ENCODE measurements at regions not wholly inside any gene's neighbourhood (a gene's known extent, or its start where the extent isn't known, plus 50 kb on each side); places are given as distances from the start of the nearest gene placed in this dataset.

- TF ChIP-seq E2F6 (IDR thresholded peaks at IDR 0.05) = no peak
Observed at GRCh38 chr7:22025075-22025474, 79.4 kb upstream of the CDCA7L start (continued).

Data from H1 (cell line).